ENCODE measurements at regions not wholly inside any gene's neighbourhood (a gene's known extent, or its start where the extent isn't known, plus 50 kb on each side); places are given as distances from the start of the nearest gene placed in this dataset.
A peak's percentile ranks its signal among the peaks of the same experiment; 100 is the strongest.

- H3K27me3 Mint-ChIP-seq (ENCODE audit: low read depth), result peaks cover 7% of the 10 kb centered on the region
- H3K27ac Mint-ChIP-seq (ENCODE audit: unreplicated experiment), result no peak overlapping the region
- no peak for DNase-seq (ENCODE audit: low spot score)
- no peaks in the 10 kb centered on the region for H3K36me3 Mint-ChIP-seq (ENCODE audit: low read depth)
- no peaks in the 10 kb centered on the region for H3K9me3 Mint-ChIP-seq (ENCODE audit: low read depth)
- no peak overlapping the region for H3K4me3 Mint-ChIP-seq (ENCODE audit: unreplicated experiment)
- TF ChIP-seq CTCF (IDR thresholded peaks at IDR 0.05), result no peak
- peaks cover 10% of the 10 kb centered on the region for H3K4me1 Mint-ChIP-seq (ENCODE audit: low read depth)
Measured at GRCh38 chr3:168870892-168871291, 775.2 kb upstream of the GOLIM4 start.

- TF ChIP-seq CTCF (IDR thresholded peaks at IDR 0.05), result peak; percentile 91
- H3K9me3 Mint-ChIP-seq (ENCODE audit: low read depth), result no peaks in the 10 kb centered on the region
- peaks cover 7% of the 10 kb centered on the region for H3K27me3 Mint-ChIP-seq (ENCODE audit: low read depth)
- H3K4me3 Mint-ChIP-seq (ENCODE audit: unreplicated experiment), result no peak overlapping the region
- H3K36me3 Mint-ChIP-seq (ENCODE audit: low read depth), result no peaks in the 10 kb centered on the region
- no peak for DNase-seq (ENCODE audit: low spot score)
- no peaks in the 10 kb centered on the region for H3K4me1 Mint-ChIP-seq (ENCODE audit: low read depth)
- no peak overlapping the region for H3K27ac Mint-ChIP-seq (ENCODE audit: unreplicated experiment)
Measured at GRCh38 chr3:168865022-168865551, 769.4 kb upstream of the GOLIM4 start.

- H3K4me3 Mint-ChIP-seq (ENCODE audit: unreplicated experiment), result no peak overlapping the region
- H3K4me1 Mint-ChIP-seq (ENCODE audit: low read depth), result no peaks in the 10 kb centered on the region
- no peak overlapping the region for H3K27ac Mint-ChIP-seq (ENCODE audit: unreplicated experiment)
- no peak for DNase-seq (ENCODE audit: low spot score)
- no peak for TF ChIP-seq CTCF (IDR thresholded peaks at IDR 0.05)
- H3K9me3 Mint-ChIP-seq (ENCODE audit: low read depth), result no peaks in the 10 kb centered on the region
- peaks cover 7% of the 10 kb centered on the region for H3K27me3 Mint-ChIP-seq (ENCODE audit: low read depth)
- H3K36me3 Mint-ChIP-seq (ENCODE audit: low read depth), result no peaks in the 10 kb centered on the region
Measured at GRCh38 chr3:168864107-168865021, 768.6 kb upstream of the GOLIM4 start.

DNA sequence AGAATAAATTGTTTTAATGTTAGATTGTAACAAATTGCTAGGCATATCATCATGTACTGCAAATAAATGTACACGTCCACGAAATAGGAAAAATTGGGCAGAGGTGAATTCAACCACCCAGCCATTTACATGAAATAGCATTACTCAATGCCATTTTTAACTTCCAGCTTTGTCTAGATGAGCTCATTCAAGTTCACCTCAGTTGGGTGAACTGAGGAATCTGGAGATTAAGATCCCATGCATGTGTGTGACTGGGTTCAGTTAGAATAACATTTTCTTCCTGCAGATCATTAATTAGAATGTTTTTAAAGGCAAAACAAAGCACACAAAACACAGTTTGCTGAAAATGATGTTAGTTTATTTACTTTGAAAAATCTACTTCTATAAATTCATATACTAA is 767.8 kb upstream of the GOLIM4 start:
- no peaks in the 10 kb centered on the region for H3K4me1 Mint-ChIP-seq (ENCODE audit: low read depth)
- no peaks in the 10 kb centered on the region for H3K9me3 Mint-ChIP-seq (ENCODE audit: low read depth)
- no peaks in the 10 kb centered on the region for H3K36me3 Mint-ChIP-seq (ENCODE audit: low read depth)
- no peak overlapping the region for H3K4me3 Mint-ChIP-seq (ENCODE audit: unreplicated experiment)
- no peak for DNase-seq (ENCODE audit: low spot score)
- H3K27ac Mint-ChIP-seq (ENCODE audit: unreplicated experiment), result no peak overlapping the region
- TF ChIP-seq CTCF (IDR thresholded peaks at IDR 0.05), result no peak
- H3K27me3 Mint-ChIP-seq (ENCODE audit: low read depth), result peaks cover 7% of the 10 kb centered on the region

GRCh38 chr3:168862466-168862865 is 766.7 kb upstream of the GOLIM4 start:
- TF ChIP-seq CTCF (IDR thresholded peaks at IDR 0.05), result no peak
- Mint-ChIP-seq H3K27me3 (ENCODE audit: low read depth) (peaks cover 5% of the 10 kb centered on the region), H3K4me3 (ENCODE audit: unreplicated experiment) (no peak overlapping the region), H3K27ac (ENCODE audit: unreplicated experiment) (no peak overlapping the region), H3K36me3 (ENCODE audit: low read depth) (no peaks in the 10 kb centered on the region), H3K9me3 (ENCODE audit: low read depth) (no peaks in the 10 kb centered on the region), H3K4me1 (ENCODE audit: low read depth) (no peaks in the 10 kb centered on the region)
- DNase-seq (ENCODE audit: low spot score), result no peak
